ENCODE measurements at regions not wholly inside any gene's neighbourhood (a gene's known extent, or its start where the extent isn't known, plus 50 kb on each side); places are given as distances from the start of the nearest gene placed in this dataset.

- TF ChIP-seq CTCF (conservative IDR thresholded peaks at IDR 0.05), result no peak
- TF ChIP-seq EZH2 (IDR thresholded peaks at IDR 0.05; ENCODE audit: low read depth), result no peak
Measured at GRCh38 chr5:3317051-3317795, 278.4 kb upstream of the IRX1 start.
